Lower leg skin (tissue), 3 donors: ENCODE measurements at regions not wholly inside any gene's neighbourhood (a gene's known extent, or its start where the extent isn't known, plus 50 kb on each side); places are given as distances from the start of the nearest gene placed in this dataset.

Experiments
- CTCF ChIP-seq, 3 donors: fragments of 450-650 bp; IDR thresholded peaks; one replicate each; pipeline ENCODE4 v1.5.1; 2016; ENCODE audit warnings: antibody characterized with exemption in 3 of 3, mild to moderate bottlenecking in 3 of 3, moderate library complexity in 2 of 3
- POLR2A ChIP-seq, 2 donors: fragments of 450-650 bp; IDR thresholded peaks; one replicate each; pipeline ENCODE4 v1.6.1; 2016 to 2017; ENCODE audit warnings: antibody characterized with exemption in 2 of 2, mild to moderate bottlenecking in 1 of 2, moderate library complexity in 1 of 2

DNA sequence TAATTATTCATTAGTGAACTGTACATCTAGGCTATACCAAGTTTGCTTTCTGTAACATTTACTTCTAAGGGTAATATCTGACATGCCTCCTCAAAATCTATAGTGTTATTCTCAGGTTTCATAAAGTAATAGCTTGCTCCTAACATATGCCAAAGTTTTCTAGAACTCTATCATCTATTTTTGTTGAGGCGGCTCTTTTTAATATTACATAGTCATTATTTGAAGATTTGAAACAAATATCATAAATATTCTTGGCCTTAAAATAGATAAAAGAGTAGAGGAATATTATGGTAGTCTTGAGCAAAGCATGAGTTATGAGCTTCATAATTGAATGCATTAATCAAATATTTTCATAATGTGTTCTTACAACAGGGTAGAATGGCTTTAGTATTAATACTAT is 327.2 kb upstream of the KCND2 start:
- TF ChIP-seq CTCF (IDR thresholded peaks at IDR 0.05) (no peak), POLR2A (IDR thresholded peaks at IDR 0.05) (no peak)
